LNCAP (cell line): ENCODE measurements at regions not wholly inside any gene's neighbourhood (a gene's known extent, or its start where the extent isn't known, plus 50 kb on each side); places are given as distances from the start of the nearest gene placed in this dataset.

Experiments used
- TF ChIP-seq, protein P1 (sequence below): fragments of 450-650 bp; IDR thresholded peaks from 2 replicates; pipeline ENCODE4 v1.5.1; 2017; ENCODE audit warnings: mild to moderate bottlenecking

DNA sequence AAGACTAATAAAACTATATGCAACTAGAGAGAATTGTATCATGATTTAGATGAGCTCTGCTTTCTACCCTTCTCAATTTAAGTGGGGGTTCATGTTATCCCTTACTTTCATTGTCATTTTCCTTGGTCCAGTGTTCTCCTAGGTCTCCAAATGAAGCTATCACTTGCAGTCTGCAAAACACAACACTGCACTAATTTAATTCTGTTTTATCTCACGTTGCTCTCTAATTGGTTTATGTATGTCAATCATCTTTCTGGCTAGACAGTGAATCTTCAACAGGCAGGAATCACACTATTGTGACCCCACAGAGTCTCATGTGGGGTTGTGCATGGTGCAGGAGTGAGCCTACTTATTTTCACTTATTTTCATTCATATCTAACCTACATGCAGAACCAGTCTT is 348.3 kb upstream of the SYT4 start:
- TF ChIP-seq, protein P1, sequence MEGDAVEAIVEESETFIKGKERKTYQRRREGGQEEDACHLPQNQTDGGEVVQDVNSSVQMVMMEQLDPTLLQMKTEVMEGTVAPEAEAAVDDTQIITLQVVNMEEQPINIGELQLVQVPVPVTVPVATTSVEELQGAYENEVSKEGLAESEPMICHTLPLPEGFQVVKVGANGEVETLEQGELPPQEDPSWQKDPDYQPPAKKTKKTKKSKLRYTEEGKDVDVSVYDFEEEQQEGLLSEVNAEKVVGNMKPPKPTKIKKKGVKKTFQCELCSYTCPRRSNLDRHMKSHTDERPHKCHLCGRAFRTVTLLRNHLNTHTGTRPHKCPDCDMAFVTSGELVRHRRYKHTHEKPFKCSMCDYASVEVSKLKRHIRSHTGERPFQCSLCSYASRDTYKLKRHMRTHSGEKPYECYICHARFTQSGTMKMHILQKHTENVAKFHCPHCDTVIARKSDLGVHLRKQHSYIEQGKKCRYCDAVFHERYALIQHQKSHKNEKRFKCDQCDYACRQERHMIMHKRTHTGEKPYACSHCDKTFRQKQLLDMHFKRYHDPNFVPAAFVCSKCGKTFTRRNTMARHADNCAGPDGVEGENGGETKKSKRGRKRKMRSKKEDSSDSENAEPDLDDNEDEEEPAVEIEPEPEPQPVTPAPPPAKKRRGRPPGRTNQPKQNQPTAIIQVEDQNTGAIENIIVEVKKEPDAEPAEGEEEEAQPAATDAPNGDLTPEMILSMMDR: no peak

DNA sequence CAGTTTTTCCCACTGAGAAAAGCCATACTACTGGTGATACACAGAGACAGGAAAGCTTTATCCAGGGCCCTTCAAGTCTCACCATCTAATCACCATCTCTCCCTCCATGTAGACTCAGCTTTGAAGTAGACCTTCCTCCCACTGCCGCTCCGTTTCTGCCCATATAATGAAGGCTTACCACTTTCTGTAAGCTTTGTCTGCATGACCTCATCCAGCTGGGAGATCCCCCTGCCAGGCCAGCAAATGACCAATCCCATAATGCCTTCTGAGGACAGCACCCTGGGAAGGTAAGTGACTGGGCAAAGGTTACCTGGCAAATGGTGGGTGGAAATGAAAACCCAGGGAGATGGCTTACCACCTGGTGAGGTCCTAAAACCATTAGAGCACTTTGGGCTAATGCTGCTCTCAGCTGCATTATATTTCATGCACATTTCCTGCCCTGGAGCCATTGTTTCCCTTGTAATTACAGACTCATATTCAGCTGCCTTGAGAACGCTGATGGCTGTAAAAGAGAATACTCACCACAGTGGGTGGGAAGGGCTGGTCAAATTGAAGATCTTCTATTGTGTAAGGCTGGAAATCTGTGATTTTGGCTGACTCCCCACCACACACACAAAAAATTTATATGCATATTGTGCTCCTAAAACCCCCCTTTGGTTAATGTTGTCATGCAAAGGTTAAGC is 350.7 kb upstream of the SYT4 start:
- TF ChIP-seq, protein P1: no peak

DNA sequence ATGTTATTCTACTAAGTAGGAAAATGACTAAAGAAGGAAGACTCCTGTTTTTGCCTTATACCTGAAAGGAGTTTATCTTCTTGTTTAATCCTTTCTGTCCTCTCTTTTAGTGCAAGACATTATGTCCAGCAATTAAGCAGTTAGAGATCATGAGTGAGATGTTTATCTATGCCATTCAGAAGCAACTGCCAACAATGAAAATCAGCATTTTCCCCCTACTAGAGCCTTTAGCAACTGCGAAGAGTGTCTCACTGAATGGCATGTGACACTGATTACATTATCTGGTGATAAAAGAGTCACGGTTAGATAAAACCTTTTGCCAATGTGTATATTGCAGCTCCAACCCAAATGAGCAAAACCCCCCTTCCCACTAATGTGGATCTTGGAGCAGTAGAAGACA is 357.7 kb upstream of the SYT4 start:
- TF ChIP-seq, protein P1: no peak

DNA sequence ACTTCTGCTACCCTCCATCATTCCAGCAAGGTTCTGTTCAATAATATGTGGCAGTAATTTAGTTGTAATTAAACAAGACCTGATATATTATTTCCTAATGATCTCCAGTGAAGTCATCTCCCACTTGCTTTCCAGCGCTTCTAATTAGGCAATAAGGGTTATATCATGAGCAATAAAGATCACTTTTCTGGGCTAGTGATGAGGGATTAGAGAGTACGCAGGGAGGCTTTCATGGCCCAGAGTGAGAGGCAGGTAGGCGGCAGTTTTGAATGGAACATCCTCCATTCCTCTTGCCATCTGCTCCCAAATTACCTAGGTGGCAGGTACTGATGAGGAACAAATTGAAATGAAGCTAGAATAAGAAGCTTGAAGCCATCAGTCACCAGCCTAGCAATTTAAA is 358.1 kb upstream of the SYT4 start:
- TF ChIP-seq, protein P1: no peak

DNA sequence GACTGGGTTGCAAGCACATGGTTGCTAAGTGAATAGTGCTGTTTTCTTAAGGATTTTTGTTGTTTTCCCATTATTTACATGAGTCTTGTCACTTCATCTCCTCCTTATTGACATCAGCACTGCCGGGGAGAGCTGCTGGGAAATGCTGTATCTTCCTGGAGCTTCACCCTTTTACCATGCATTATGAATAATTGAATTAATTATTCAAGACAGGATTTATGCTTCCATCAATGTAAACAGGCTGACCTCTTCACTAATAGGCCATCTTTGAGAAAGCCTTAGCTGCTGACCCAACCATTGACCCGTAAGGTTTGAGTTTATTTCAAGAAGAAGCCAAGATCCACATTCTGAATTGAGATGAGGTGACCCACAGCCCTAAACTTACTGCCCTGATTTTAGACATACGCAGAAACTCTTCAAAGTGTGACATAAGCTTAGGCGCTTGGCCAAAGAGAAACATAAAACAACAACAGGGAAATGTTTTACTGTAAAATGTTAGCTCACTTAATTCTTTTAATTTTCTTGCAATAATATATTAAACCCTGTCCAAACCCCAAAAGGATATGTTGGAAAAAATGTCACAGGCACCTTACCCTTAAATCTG is 365.5 kb upstream of the SYT4 start:
- TF ChIP-seq, protein P1: no peak

DNA sequence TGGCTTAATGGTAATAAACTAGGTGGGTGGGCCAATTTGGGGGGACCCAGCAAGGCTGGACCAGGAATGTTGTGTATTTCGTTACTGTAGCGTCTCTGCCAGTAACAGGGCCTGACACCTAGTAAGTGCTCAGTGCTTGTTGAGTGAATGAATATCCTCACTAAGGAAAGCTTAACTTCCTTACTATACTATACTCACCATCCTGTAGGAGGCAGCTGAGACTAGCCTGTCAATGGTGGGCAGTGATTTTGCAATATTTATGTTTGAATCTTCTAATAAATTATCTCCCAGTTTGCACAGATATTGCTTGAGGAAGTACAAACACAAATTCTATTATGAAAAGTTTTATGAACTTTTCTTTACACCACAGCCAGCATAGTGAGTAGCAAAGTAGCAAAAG is 370.7 kb upstream of the SYT4 start:
- TF ChIP-seq, protein P1: no peak

DNA sequence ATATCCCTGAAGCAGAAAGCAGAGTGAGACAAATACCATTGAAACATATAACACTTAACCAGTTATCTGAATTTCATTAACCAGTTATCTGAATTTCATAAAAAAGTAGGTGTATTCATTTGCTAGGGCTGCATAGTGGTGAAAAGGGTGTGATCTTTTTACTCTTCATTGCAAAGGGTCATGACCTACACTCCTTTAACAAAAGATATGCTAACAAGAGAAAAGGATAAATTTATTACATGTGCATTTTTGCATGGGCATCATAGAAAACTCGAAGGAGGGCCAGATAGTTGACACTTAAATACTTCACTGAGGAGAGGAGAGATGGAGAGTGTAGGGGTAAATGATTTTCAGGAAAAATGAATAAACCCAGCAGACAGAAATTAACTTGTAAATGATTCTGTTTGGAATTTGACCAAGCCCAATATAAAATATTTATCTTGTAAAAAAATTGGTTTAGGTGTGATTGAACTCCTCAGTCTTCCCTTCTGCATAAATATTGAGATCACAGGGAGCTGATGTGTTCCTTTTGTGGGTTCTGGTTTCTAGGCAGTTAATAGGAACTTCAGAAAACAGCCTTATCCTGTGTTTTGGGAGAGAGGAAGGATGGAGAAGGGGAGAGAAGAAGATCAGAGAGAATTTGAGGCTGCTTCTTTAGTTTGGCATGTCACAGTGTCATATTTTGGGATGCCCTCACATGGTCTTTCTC is 372.5 kb upstream of the SYT4 start:
- TF ChIP-seq, protein P1: no peak
